ENCODE measurements at regions not wholly inside any gene's neighbourhood (a gene's known extent, or its start where the extent isn't known, plus 50 kb on each side); places are given as distances from the start of the nearest gene placed in this dataset.

GRCh38 chr2:12176623-12177454 lies 430.4 kb downstream of the LPIN1 start:
- TF ChIP-seq SUZ12 (IDR thresholded peaks at IDR 0.05; ENCODE audit: extremely low read depth, insufficient read depth, insufficient read length) (no peak), YY1 (IDR thresholded peaks at IDR 0.05; ENCODE audit: insufficient read depth, insufficient read length) (no peak)
